ENCODE measurements at regions not wholly inside any gene's neighbourhood (a gene's known extent, or its start where the extent isn't known, plus 50 kb on each side); places are given as distances from the start of the nearest gene placed in this dataset.

DNA sequence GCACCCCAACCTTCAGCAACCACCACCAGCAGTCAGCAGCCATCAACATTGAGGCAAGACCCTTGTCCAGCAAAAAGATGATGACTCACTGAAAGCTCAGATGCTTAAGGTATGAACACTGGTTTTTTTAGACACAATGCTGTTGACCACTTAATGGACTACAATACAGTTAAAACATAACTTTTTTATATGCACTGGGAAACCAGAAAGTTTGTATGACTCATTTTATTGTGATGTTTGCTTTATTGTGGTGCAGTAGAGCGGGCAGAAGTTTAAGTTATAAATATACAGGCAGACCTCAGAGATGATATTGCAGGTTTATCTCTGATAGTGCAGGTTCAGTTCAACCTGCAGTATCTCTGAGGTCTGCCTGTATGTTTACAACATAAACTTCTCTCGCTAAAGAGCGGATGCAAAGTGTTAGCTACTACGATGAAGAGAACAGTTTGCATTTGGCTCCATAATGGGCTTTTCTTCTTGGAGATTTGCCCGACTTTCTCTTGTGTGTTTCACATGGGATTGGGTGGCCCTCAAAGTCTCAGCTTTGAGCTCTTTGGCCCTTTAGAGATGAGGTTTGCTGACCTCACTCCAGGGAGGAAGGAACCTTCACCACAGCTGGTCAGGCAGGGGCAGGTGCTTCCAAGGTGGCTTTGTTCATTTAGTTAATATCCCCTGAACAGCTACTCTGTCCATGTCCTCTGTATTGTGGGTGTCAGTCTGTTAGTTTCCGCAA lies 84.4 kb upstream of the SHH start:
- WGBS, 3 donors: 67 to 71% (median 69%) methylated on average over 6 of the region's 6 CpGs
- H3K36me3 ChIP-seq: no peaks in the 10 kb centered on the region
- H3K9me3 ChIP-seq: peaks cover 0 to 6% of the 10 kb centered on the region in 2 donors
- no peaks in the 10 kb centered on the region for H3K27me3 ChIP-seq
- TF ChIP-seq EP300 (IDR thresholded peaks at IDR 0.05): no peak
- intact Hi-C loops (cut with DNase I): no loop called here
- H3K27ac ChIP-seq: no peak overlapping the region
- no peak overlapping the region for H3K4me3 ChIP-seq
- no peak for DNase-seq
- H3K4me1 ChIP-seq (ENCODE audit: insufficient read depth): no peaks in the 10 kb centered on the region

DNA sequence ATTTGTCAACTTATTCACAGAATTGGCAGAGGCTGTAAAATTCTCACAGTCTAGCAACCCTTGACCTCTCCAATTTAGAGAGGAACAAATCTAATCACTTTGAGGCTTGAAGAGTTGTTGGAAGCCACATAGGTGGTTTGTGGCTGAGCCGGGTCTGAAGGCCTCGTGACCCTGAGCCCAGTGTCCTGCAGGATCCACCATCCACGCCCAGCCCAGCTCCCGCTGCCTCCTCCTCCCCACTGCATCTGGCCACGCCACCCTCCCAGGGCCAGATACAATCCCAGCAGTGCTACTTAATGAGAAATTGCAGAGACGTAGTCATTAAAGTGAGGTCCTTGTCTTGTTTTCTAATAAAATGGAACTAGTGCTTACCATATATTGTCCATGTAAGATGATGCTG lies 81.4 kb upstream of the SHH start:
- Histone ChIP-seq H3K4me1 (ENCODE audit: insufficient read depth) (no peaks in the 10 kb centered on the region), H3K27ac (no peak overlapping the region), H3K36me3 (no peaks in the 10 kb centered on the region), H3K27me3 (no peaks in the 10 kb centered on the region), H3K4me3 (no peak overlapping the region), H3K9me3 (no peaks in the 10 kb centered on the region)
- DNase-seq: no peak
- TF ChIP-seq POLR2A (IDR thresholded peaks at IDR 0.05): no peak
- no peak for TF ChIP-seq EP300 (IDR thresholded peaks at IDR 0.05)
- TF ChIP-seq, protein P1, sequence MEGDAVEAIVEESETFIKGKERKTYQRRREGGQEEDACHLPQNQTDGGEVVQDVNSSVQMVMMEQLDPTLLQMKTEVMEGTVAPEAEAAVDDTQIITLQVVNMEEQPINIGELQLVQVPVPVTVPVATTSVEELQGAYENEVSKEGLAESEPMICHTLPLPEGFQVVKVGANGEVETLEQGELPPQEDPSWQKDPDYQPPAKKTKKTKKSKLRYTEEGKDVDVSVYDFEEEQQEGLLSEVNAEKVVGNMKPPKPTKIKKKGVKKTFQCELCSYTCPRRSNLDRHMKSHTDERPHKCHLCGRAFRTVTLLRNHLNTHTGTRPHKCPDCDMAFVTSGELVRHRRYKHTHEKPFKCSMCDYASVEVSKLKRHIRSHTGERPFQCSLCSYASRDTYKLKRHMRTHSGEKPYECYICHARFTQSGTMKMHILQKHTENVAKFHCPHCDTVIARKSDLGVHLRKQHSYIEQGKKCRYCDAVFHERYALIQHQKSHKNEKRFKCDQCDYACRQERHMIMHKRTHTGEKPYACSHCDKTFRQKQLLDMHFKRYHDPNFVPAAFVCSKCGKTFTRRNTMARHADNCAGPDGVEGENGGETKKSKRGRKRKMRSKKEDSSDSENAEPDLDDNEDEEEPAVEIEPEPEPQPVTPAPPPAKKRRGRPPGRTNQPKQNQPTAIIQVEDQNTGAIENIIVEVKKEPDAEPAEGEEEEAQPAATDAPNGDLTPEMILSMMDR (IDR thresholded peaks at IDR 0.05): no peak
- intact Hi-C loops (cut with DNase I): no loop called here
- WGBS, 3 donors: 68 to 76% (median 71%) methylated on average over 6 of the region's 6 CpGs

DNA sequence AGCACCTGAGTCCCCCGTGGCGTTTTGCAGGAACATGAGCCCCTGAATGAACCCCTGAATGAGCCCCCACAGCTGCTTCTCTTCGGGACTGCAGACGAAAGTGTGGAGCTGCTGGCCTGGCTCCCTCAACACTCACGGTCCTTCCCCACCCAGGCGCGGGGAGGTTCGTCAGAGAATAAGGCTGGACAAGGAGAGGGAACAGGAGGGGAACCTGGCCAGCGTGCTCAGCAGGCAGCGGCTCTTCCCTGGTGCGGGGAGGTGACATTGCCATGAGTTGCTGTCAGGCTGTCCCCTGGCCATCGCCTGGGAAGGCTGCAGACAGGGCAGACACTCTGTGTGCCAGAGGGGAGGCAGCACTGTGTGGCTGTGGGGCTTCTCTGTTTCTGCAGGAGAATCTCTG lies 80.9 kb upstream of the SHH start:
- TF ChIP-seq EP300 (IDR thresholded peaks at IDR 0.05) (no peak), POLR2A (IDR thresholded peaks at IDR 0.05) (no peak)
- TF ChIP-seq, protein P1 (IDR thresholded peaks at IDR 0.05): no peak
- DNase-seq: no peak
- no peaks in the 10 kb centered on the region for H3K9me3 ChIP-seq
- H3K27me3 ChIP-seq: no peaks in the 10 kb centered on the region
- WGBS, 3 donors: 67 to 71% (median 69%) methylated on average over 12 of the region's 12 CpGs
- intact Hi-C loops (cut with DNase I): no loop called here
- H3K4me1 ChIP-seq (ENCODE audit: insufficient read depth): no peaks in the 10 kb centered on the region
- H3K36me3 ChIP-seq: no peaks in the 10 kb centered on the region
- H3K27ac ChIP-seq: no peak overlapping the region
- H3K4me3 ChIP-seq: no peak overlapping the region

DNA sequence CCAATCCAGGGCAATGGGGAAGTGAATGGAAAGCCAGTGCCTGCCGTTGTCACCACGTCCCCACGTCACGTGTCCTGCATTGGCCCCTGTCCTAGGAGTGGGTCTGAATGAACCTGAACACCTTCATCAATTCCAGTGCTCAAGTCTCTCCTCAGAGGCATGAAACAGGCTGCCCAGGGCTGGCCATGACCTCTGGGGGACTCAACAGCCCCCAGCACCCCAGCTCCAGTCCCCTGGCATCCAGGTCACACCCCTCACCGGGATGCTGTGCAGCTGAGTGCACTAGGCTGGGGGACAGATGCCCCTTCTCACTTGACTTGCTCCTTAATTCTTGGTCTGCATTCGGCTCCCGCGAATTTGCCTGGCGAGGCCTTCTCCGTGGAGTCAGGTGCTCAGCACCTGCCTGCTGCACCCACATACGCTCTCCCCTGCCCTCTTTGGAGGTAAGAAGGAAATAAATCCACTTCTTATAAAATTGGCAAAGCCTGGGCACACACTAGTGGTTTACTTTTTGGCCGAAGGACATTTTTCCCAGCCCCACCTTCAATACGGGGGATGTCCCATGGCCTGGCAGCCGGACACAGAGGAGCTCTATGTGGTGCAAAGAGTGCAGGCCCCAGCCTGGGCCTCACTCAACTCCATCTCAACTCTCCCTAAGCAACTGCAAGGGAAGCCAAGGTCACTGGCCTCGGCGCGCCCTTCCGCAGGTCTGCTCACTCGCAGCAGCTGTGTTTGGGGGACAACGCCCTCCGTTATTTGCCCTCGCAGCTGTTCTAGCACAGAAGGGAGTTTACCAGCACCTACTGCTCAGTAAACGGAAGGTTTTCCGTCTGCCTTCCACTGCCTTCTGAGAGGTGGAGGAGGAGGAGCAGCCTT lies 77.6 kb upstream of the SHH start:
- 39 to 51% (median 42%) methylated on average over 24 of the region's 24 CpGs for WGBS, 3 donors
- no peaks in the 10 kb centered on the region for H3K36me3 ChIP-seq
- intact Hi-C loops (cut with DNase I): no loop called here
- no peaks in the 10 kb centered on the region for H3K4me1 ChIP-seq (ENCODE audit: insufficient read depth)
- no peak for TF ChIP-seq POLR2A (IDR thresholded peaks at IDR 0.05)
- TF ChIP-seq, protein P1 (IDR thresholded peaks at IDR 0.05): no peak
- no peak for TF ChIP-seq EP300 (IDR thresholded peaks at IDR 0.05)
- H3K27ac ChIP-seq: no peak overlapping the region
- H3K4me3 ChIP-seq: no peak overlapping the region
- no peaks in the 10 kb centered on the region for H3K9me3 ChIP-seq
- H3K27me3 ChIP-seq: no peaks in the 10 kb centered on the region
- DNase-seq: peak in 2 of 5 donors; percentile 16 to 41

DNA sequence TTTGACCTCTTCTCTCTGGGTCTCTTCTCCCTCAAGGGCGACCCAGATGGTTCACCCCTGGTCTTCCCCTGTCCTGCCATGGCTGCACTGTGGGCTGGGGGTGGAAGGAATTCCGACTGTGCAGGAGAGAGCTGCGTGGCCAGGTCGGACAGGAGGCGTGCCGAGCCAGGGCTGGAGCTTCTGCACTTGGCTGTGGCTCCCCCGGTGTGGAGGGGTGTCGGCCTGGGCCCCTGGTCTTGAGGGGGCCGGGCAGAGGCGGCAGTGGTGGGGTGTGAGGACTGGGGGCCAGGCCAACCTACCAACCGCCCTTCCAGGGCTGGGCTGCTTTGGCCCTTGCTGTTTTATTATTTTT lies 74.9 kb upstream of the SHH start:
- no peak overlapping the region for H3K4me3 ChIP-seq
- intact Hi-C loops (cut with DNase I): no loop called here
- DNase-seq: no peak
- no peaks in the 10 kb centered on the region for H3K27me3 ChIP-seq
- H3K9me3 ChIP-seq: no peaks in the 10 kb centered on the region
- TF ChIP-seq, protein P1 (IDR thresholded peaks at IDR 0.05): no peak
- TF ChIP-seq EP300 (IDR thresholded peaks at IDR 0.05) (no peak), POLR2A (IDR thresholded peaks at IDR 0.05) (no peak)
- H3K4me1 ChIP-seq (ENCODE audit: insufficient read depth): no peaks in the 10 kb centered on the region
- no peaks in the 10 kb centered on the region for H3K36me3 ChIP-seq
- no peak overlapping the region for H3K27ac ChIP-seq
- WGBS, 3 donors: 83 to 90% (median 88%) methylated on average over 11 of the region's 11 CpGs

Data from ovary (tissue), 7 donors.